ENCODE measurements at regions not wholly inside any gene's neighbourhood (a gene's known extent, or its start where the extent isn't known, plus 50 kb on each side); places are given as distances from the start of the nearest gene placed in this dataset.

GRCh38 chr9:118761016-118761790 lies 608.0 kb downstream of the BRINP1 start:
- no peak for TF ChIP-seq POLR2AphosphoS5 (IDR thresholded peaks at IDR 0.05; ENCODE audit: low read depth, low read length)
- no peak for TF ChIP-seq FOXP2 (optimal IDR thresholded peaks at IDR 0.05; ENCODE audit: borderline replicate concordance, extremely low read depth, extremely low read length, insufficient read depth)
- TF ChIP-seq SIN3A (IDR thresholded peaks at IDR 0.05; ENCODE audit: borderline replicate concordance, insufficient read depth, low read length) = no peak
- TF ChIP-seq TAF1 (IDR thresholded peaks at IDR 0.05; ENCODE audit: borderline replicate concordance, insufficient read depth, low read length) = no peak
- no peak for TF ChIP-seq REST (IDR thresholded peaks at IDR 0.05; ENCODE audit: insufficient read depth in 1 of 2, low read depth in 2 of 2, low read length in 2 of 2)

GRCh38 chr9:118767571-118767970 lies 601.7 kb downstream of the BRINP1 start:
- TF ChIP-seq TAF1 (IDR thresholded peaks at IDR 0.05; ENCODE audit: borderline replicate concordance, insufficient read depth, low read length) = no peak
- TF ChIP-seq REST (IDR thresholded peaks at IDR 0.05; ENCODE audit: insufficient read depth in 1 of 2, low read depth in 2 of 2, low read length in 2 of 2) = no peak
- no peak for TF ChIP-seq FOXP2 (optimal IDR thresholded peaks at IDR 0.05; ENCODE audit: borderline replicate concordance, extremely low read depth, extremely low read length, insufficient read depth)
- TF ChIP-seq SIN3A (IDR thresholded peaks at IDR 0.05; ENCODE audit: borderline replicate concordance, insufficient read depth, low read length) = no peak
- TF ChIP-seq POLR2AphosphoS5 (IDR thresholded peaks at IDR 0.05; ENCODE audit: low read depth, low read length) = no peak

GRCh38 chr9:118782790-118783463 lies 586.3 kb downstream of the BRINP1 start:
- no peak for TF ChIP-seq POLR2AphosphoS5 (IDR thresholded peaks at IDR 0.05; ENCODE audit: low read depth, low read length)

GRCh38 chr9:118784033-118784432 lies 585.2 kb downstream of the BRINP1 start:
- TF ChIP-seq FOXP2 (optimal IDR thresholded peaks at IDR 0.05; ENCODE audit: borderline replicate concordance, extremely low read depth, extremely low read length, insufficient read depth) = no peak
- no peak for TF ChIP-seq POLR2AphosphoS5 (IDR thresholded peaks at IDR 0.05; ENCODE audit: low read depth, low read length)
- no peak for TF ChIP-seq SIN3A (IDR thresholded peaks at IDR 0.05; ENCODE audit: borderline replicate concordance, insufficient read depth, low read length)
- TF ChIP-seq TAF1 (IDR thresholded peaks at IDR 0.05; ENCODE audit: borderline replicate concordance, insufficient read depth, low read length) = no peak
- no peak for TF ChIP-seq REST (IDR thresholded peaks at IDR 0.05; ENCODE audit: insufficient read depth in 1 of 2, low read depth in 2 of 2, low read length in 2 of 2)

- TF ChIP-seq POLR2AphosphoS5 (IDR thresholded peaks at IDR 0.05; ENCODE audit: low read depth, low read length) = no peak
- TF ChIP-seq REST (IDR thresholded peaks at IDR 0.05; ENCODE audit: insufficient read depth in 1 of 2, low read depth in 2 of 2, low read length in 2 of 2) = no peak
- TF ChIP-seq TAF1 (IDR thresholded peaks at IDR 0.05; ENCODE audit: borderline replicate concordance, insufficient read depth, low read length) = no peak
- TF ChIP-seq FOXP2 (optimal IDR thresholded peaks at IDR 0.05; ENCODE audit: borderline replicate concordance, extremely low read depth, extremely low read length, insufficient read depth) = no peak
- TF ChIP-seq SIN3A (IDR thresholded peaks at IDR 0.05; ENCODE audit: borderline replicate concordance, insufficient read depth, low read length) = no peak
These were observed 583.8 kb downstream of the BRINP1 start for GRCh38 chr9:118785456-118785855.
